A549 (cell line): ENCODE measurements at regions not wholly inside any gene's neighbourhood (a gene's known extent, or its start where the extent isn't known, plus 50 kb on each side); places are given as distances from the start of the nearest gene placed in this dataset.

Experiments
- ATAC-seq, 2 experiments: fragments of 200-7000 bp in 1 of 2; fragments of >200 bp in 1 of 2; cut with Nextera tagmentation in 1 of 2; cut with Tn5 transposase in 1 of 2; 3 replicates each; pipeline versions ENCODE4 v1.8.0 to v1.9.1; 2018 to 2020; ENCODE audit warnings: mild to moderate bottlenecking in 1 of 2, moderate library complexity in 1 of 2
- CTCF ChIA-PET: fragments of 300-600 bp; sonication (Branson Sonifier 250); formaldehyde crosslinking; extraction: SDS; loops from one replicate; lab custom pipeline; 2021; ENCODE audit warnings: antibody characterized with exemption, inconsistent platforms; lab: Yijun Ruan, JAX
- POLR2A ChIA-PET: fragments of 350-600 bp; formaldehyde crosslinking; extraction: SDS; loops from one replicate; lab custom pipeline; 2021; ENCODE audit warnings: antibody characterized with exemption, inconsistent platforms; lab: Yijun Ruan, JAX
- DNase-seq, 2 experiments: peaks; one replicate each; pipeline versions ENCODE4 v3.0.0 to v3.0.0-alpha.2; 2011 to 2016; ENCODE audit warnings: low read depth in 1 of 2, low spot score in 1 of 2
- FAIRE-seq: peaks from 2 replicates; lab custom pipeline; 2011; peaks lifted over from hg19 to GRCh38; lab: Jason Lieb, UNC
- H3K27ac ChIP-seq, 2 experiments: fragments of >200 bp; sonication (Bioruptor Twin); formaldehyde crosslinking; 3 replicates each; pipeline ENCODE4 v1.5.1; 2016 to 2017
- H3K4me1 ChIP-seq: fragments of >200 bp; sonication (Bioruptor Twin); formaldehyde crosslinking; 3 replicates; pipeline ENCODE4 v1.6.1; 2016
- H3K4me2 ChIP-seq: fragments of >200 bp; sonication (Bioruptor Twin); formaldehyde crosslinking; 3 replicates; pipeline ENCODE4 v1.6.1; 2016
- H3K4me3 ChIP-seq: fragments of >200 bp; sonication (Bioruptor Twin); formaldehyde crosslinking; 3 replicates; pipeline ENCODE4 v1.5.1; 2016
- H3K9me3 ChIP-seq: fragments of >200 bp; sonication (Bioruptor Twin); formaldehyde crosslinking; 3 replicates; pipeline ENCODE4 v1.6.1; 2016
- BCL3 ChIP-seq: fragments of >200 bp; sonication (Bioruptor Twin); formaldehyde crosslinking; IDR thresholded peaks from 3 replicates; pipeline ENCODE4 v1.6.1; 2016
- CBX2 ChIP-seq: fragments of 200-600 bp; sonication (generic); IDR thresholded peaks from 2 replicates; pipeline ENCODE4 v1.6.1; 2016; ENCODE audit warnings: low read depth, mild to moderate bottlenecking, borderline replicate concordance
- E2F6 ChIP-seq: IDR thresholded peaks from 2 replicates; pipeline ENCODE4 v1.6.1; 2012; ENCODE audit warnings: low read depth, borderline replicate concordance
- EHF ChIP-seq: fragments of 250-450 bp; sonication (Bioruptor Pico); IDR thresholded peaks from 2 replicates; pipeline ENCODE4 v1.5.0; 2020; ENCODE audit warnings: mild to moderate bottlenecking
- FOSB ChIP-seq: fragments of 250-450 bp; sonication (Bioruptor Pico); IDR thresholded peaks from 2 replicates; pipeline ENCODE4 v1.5.0; 2020; ENCODE audit warnings: mild to moderate bottlenecking, moderate library complexity
- FOXS1 ChIP-seq: fragments of 250-450 bp; sonication (Bioruptor Pico); IDR thresholded peaks from 2 replicates; pipeline ENCODE4 v1.5.0; 2020; ENCODE audit warnings: mild to moderate bottlenecking, moderate library complexity
- HMGXB4 ChIP-seq: fragments of 250-450 bp; sonication (Bioruptor Pico); IDR thresholded peaks from 2 replicates; pipeline ENCODE4 v1.5.0; 2021; ENCODE audit warnings: mild to moderate bottlenecking, moderate library complexity, borderline replicate concordance
- HOXB5 ChIP-seq: fragments of 250-450 bp; sonication (Bioruptor Pico); IDR thresholded peaks from 2 replicates; pipeline ENCODE4 v1.5.0; 2020; ENCODE audit warnings: mild to moderate bottlenecking, moderate library complexity
- JUNB ChIP-seq: fragments of >200 bp; sonication (Bioruptor Twin); formaldehyde crosslinking; IDR thresholded peaks from 2 replicates; pipeline ENCODE4 v1.6.1; 2016
- KDM1A ChIP-seq: fragments of 200-600 bp; sonication (generic); IDR thresholded peaks from 2 replicates; pipeline ENCODE4 v1.6.1; 2016; ENCODE audit warnings: low read depth, mild to moderate bottlenecking
- MAFK ChIP-seq: fragments of 450-650 bp; IDR thresholded peaks from 2 replicates; pipeline ENCODE4 v1.6.1; 2014; ENCODE audit not compliant: partially characterized antibody
- MYC ChIP-seq: IDR thresholded peaks from 2 replicates; pipeline ENCODE4 v1.6.1; 2012; ENCODE audit warnings: mild to moderate bottlenecking, inconsistent platforms, low read length, improper control_type of control experiment, borderline replicate concordance
- PBX3 ChIP-seq: IDR thresholded peaks from 2 replicates; pipeline ENCODE4 v1.6.1; 2012
- RCOR1 ChIP-seq: fragments of 150-350 bp; IDR thresholded peaks from 2 replicates; pipeline ENCODE4 v1.6.1; 2014; ENCODE audit warnings: antibody characterized with exemption, low read length, low read depth
- RFX5 ChIP-seq: fragments of 450-650 bp; IDR thresholded peaks from 2 replicates; pipeline ENCODE4 v1.7.1; 2014; ENCODE audit warnings: antibody characterized with exemption, mild to moderate bottlenecking, moderate library complexity
- TFCP2L1 ChIP-seq: fragments of 250-450 bp; sonication (Bioruptor Pico); IDR thresholded peaks from 2 replicates; pipeline ENCODE4 v1.5.0; 2021; ENCODE audit warnings: mild to moderate bottlenecking
- ZSCAN20 ChIP-seq: fragments of 250-450 bp; sonication (Bioruptor Pico); IDR thresholded peaks from 2 replicates; pipeline ENCODE4 v1.8.0; 2022; ENCODE audit warnings: mild to moderate bottlenecking, moderate library complexity
- WGBS: methylation state at CpG from one replicate; pipeline ENCODE4 v1.1.6; 2017; ENCODE audit errors: missing lambda C conversion rate; 5-methylcytosine and 5-hydroxymethylcytosine counted together
- TF ChIP-seq, protein P1 (sequence below): fragments of 200-600 bp; sonication (generic); IDR thresholded peaks from 2 replicates; pipeline ENCODE4 v1.6.1; 2016; ENCODE audit warnings: antibody characterized with exemption, mild to moderate bottlenecking, moderate library complexity
- TF ChIP-seq, protein P2 (sequence below): fragments of 150-350 bp; IDR thresholded peaks from 2 replicates; pipeline ENCODE4 v1.6.1; 2014; ENCODE audit warnings: low read depth, mild to moderate bottlenecking, low read length
- TF ChIP-seq, protein P3 (sequence below): fragments of 450-650 bp; IDR thresholded peaks from 2 replicates; pipeline ENCODE4 v1.6.1; 2014; ENCODE audit warnings: antibody characterized with exemption

- ATAC-seq, result no peak
- DNase-seq, result no peak
- WGBS, result 46% methylated on average over 4 of the region's 4 CpGs
- no peaks in the 10 kb centered on the region for H3K9me3 ChIP-seq
- CTCF ChIA-PET, result no interaction called here
- H3K27ac ChIP-seq, result no peak overlapping the region
- TF ChIP-seq, protein P1, sequence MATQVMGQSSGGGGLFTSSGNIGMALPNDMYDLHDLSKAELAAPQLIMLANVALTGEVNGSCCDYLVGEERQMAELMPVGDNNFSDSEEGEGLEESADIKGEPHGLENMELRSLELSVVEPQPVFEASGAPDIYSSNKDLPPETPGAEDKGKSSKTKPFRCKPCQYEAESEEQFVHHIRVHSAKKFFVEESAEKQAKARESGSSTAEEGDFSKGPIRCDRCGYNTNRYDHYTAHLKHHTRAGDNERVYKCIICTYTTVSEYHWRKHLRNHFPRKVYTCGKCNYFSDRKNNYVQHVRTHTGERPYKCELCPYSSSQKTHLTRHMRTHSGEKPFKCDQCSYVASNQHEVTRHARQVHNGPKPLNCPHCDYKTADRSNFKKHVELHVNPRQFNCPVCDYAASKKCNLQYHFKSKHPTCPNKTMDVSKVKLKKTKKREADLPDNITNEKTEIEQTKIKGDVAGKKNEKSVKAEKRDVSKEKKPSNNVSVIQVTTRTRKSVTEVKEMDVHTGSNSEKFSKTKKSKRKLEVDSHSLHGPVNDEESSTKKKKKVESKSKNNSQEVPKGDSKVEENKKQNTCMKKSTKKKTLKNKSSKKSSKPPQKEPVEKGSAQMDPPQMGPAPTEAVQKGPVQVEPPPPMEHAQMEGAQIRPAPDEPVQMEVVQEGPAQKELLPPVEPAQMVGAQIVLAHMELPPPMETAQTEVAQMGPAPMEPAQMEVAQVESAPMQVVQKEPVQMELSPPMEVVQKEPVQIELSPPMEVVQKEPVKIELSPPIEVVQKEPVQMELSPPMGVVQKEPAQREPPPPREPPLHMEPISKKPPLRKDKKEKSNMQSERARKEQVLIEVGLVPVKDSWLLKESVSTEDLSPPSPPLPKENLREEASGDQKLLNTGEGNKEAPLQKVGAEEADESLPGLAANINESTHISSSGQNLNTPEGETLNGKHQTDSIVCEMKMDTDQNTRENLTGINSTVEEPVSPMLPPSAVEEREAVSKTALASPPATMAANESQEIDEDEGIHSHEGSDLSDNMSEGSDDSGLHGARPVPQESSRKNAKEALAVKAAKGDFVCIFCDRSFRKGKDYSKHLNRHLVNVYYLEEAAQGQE, result no peak
- TF ChIP-seq MAFK (no peak), CBX2 (no peak)
- no peak overlapping the region for H3K4me2 ChIP-seq
- H3K4me1 ChIP-seq, result no peaks in the 10 kb centered on the region
- no peak for FAIRE-seq
- no peak overlapping the region for H3K4me3 ChIP-seq
- POLR2A ChIA-PET, result no interaction called here
Measured at GRCh38 chr5:101036778-101037177, 133.7 kb upstream of the ST8SIA4 start.

- Histone ChIP-seq H3K4me3 (no peak overlapping the region), H3K4me2 (no peak overlapping the region), H3K4me1 (no peaks in the 10 kb centered on the region)
- POLR2A ChIA-PET, result no interaction called here
- CTCF ChIA-PET, result interaction anchor here (1.1 kb wide), 1 partner anchor 10 kb away, joined by 3 read pairs; no protein-coding TSS in a partner anchor
- ATAC-seq, result no peak
- no peak for TF ChIP-seq BCL3
- TF ChIP-seq MAFK, result peak; percentile 85
- TF ChIP-seq, all 56 proteins: peak for 1
- Histone ChIP-seq H3K27ac (no peak overlapping the region), H3K9me3 (no peaks in the 10 kb centered on the region)
- FAIRE-seq, result no peak
- DNase-seq, result no peak
- WGBS, result 89% methylated on average over 3 of the region's 3 CpGs
Measured at GRCh38 chr5:101035425-101035824, 132.3 kb upstream of the ST8SIA4 start.

- ATAC-seq, result no peak
- 74% methylated on average over 2 of the region's 2 CpGs for WGBS
- H3K9me3 ChIP-seq, result peaks cover 3% of the 10 kb centered on the region; the same call in 1 of the 3 replicates
- no peak for DNase-seq
- TF ChIP-seq FOXS1 (no peak), EHF (CRISPR knock-in tag) (no peak)
- no peak overlapping the region for H3K4me3 ChIP-seq
- H3K4me2 ChIP-seq, result no peak overlapping the region
- ChIA-PET POLR2A (no interaction called here), CTCF (no interaction called here)
- no peak overlapping the region for H3K27ac ChIP-seq
- no peaks in the 10 kb centered on the region for H3K4me1 ChIP-seq
- FAIRE-seq, result no peak
Measured at GRCh38 chr5:101024299-101024698, 121.2 kb upstream of the ST8SIA4 start.

GRCh38 chr5:101018299-101018698 is 115.2 kb upstream of the ST8SIA4 start:
- FAIRE-seq, result no peak
- ATAC-seq, result no peak
- H3K4me3 ChIP-seq, result no peak overlapping the region
- CTCF ChIA-PET, result no interaction called here
- 45% methylated on average over 1 of the region's 1 CpG for WGBS
- DNase-seq, result peak in 1 of 2 experiments; percentile 22
- no peaks in the 10 kb centered on the region for H3K9me3 ChIP-seq
- 0 out of 3 replicates have a peak, but pooled peaks cover 3% of the 10 kb centered on the region for H3K4me1 ChIP-seq
- H3K27ac ChIP-seq, result no peak overlapping the region
- H3K4me2 ChIP-seq, result peak overlapping the region; percentile 17
- POLR2A ChIA-PET, result no interaction called here
- TF ChIP-seq MYC (no peak), KDM1A (no peak), JUNB (no peak), PBX3 (no peak), TFCP2L1 (no peak), HMGXB4 (CRISPR knock-in tag) (no peak), RFX5 (no peak), ZSCAN20 (CRISPR knock-in tag) (no peak), E2F6 (no peak), FOSB (CRISPR knock-in tag) (no peak), RCOR1 (no peak), HOXB5 (CRISPR knock-in tag) (no peak)
- TF ChIP-seq, protein P2, sequence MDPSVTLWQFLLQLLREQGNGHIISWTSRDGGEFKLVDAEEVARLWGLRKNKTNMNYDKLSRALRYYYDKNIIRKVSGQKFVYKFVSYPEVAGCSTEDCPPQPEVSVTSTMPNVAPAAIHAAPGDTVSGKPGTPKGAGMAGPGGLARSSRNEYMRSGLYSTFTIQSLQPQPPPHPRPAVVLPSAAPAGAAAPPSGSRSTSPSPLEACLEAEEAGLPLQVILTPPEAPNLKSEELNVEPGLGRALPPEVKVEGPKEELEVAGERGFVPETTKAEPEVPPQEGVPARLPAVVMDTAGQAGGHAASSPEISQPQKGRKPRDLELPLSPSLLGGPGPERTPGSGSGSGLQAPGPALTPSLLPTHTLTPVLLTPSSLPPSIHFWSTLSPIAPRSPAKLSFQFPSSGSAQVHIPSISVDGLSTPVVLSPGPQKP, result no peak
- TF ChIP-seq, protein P3, sequence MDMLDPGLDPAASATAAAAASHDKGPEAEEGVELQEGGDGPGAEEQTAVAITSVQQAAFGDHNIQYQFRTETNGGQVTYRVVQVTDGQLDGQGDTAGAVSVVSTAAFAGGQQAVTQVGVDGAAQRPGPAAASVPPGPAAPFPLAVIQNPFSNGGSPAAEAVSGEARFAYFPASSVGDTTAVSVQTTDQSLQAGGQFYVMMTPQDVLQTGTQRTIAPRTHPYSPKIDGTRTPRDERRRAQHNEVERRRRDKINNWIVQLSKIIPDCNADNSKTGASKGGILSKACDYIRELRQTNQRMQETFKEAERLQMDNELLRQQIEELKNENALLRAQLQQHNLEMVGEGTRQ, result no peak
